ENCODE measurements at regions not wholly inside any gene's neighbourhood (a gene's known extent, or its start where the extent isn't known, plus 50 kb on each side); places are given as distances from the start of the nearest gene placed in this dataset.
"Not testable (repeated sequence)": the region's sequence is repeated elsewhere in the genome, so short reads cannot be mapped to it uniquely, and the experiment has no call there.

GRCh38 chr6:156421933-156422332 is 355.2 kb upstream of the ARID1B start:
- Histone ChIP-seq H3K36me3 (ENCODE audit: control insufficient read depth, insufficient read depth, low read length) (no peaks in the 10 kb centered on the region), H3K9me3 (ENCODE audit: control insufficient read depth, insufficient read depth, low read length) (peaks cover 2% of the 10 kb centered on the region), H3K27me3 (ENCODE audit: control insufficient read depth, insufficient read depth, low read length) (no peaks in the 10 kb centered on the region), H3K4me1 (ENCODE audit: control insufficient read depth, insufficient read depth, low read length) (no peaks in the 10 kb centered on the region), H3K4me3 (ENCODE audit: low read depth, low read length) (no peak overlapping the region), H3K27ac (ENCODE audit: low read depth, low read length) (no peak overlapping the region)
- no peak for DNase-seq (ENCODE audit: low read depth in 4 of 6, low spot score in 6 of 6)
- WGBS (ENCODE audit: insufficient coverage): 100% methylated on average over 1 of the region's 2 CpGs

- not testable (repeated sequence) for H3K9me3 ChIP-seq (ENCODE audit: control insufficient read depth, insufficient read depth, low read length); H3K27ac ChIP-seq (ENCODE audit: low read depth, low read length); H3K36me3 ChIP-seq (ENCODE audit: control insufficient read depth, insufficient read depth, low read length); H3K27me3 ChIP-seq (ENCODE audit: control insufficient read depth, insufficient read depth, low read length); H3K4me3 ChIP-seq (ENCODE audit: low read depth, low read length); H3K4me1 ChIP-seq (ENCODE audit: control insufficient read depth, insufficient read depth, low read length); DNase-seq (ENCODE audit: low read depth in 4 of 6, low spot score in 6 of 6)
- 64% methylated on average over 4 of the region's 5 CpGs for WGBS (ENCODE audit: insufficient coverage)
These were observed 355.9 kb upstream of the ARID1B start for GRCh38 chr6:156421301-156421700.

GRCh38 chr6:156420172-156420993 is 356.8 kb upstream of the ARID1B start:
- Histone ChIP-seq H3K36me3 (ENCODE audit: control insufficient read depth, insufficient read depth, low read length) (no peaks in the 10 kb centered on the region), H3K4me3 (ENCODE audit: low read depth, low read length) (no peak overlapping the region), H3K4me1 (ENCODE audit: control insufficient read depth, insufficient read depth, low read length) (no peaks in the 10 kb centered on the region), H3K27me3 (ENCODE audit: control insufficient read depth, insufficient read depth, low read length) (no peaks in the 10 kb centered on the region), H3K27ac (ENCODE audit: low read depth, low read length) (no peak overlapping the region), H3K9me3 (ENCODE audit: control insufficient read depth, insufficient read depth, low read length) (peaks cover 2% of the 10 kb centered on the region)
- no peak for DNase-seq (ENCODE audit: low read depth in 4 of 6, low spot score in 6 of 6)
- 86% methylated on average over 5 of the region's 5 CpGs for WGBS (ENCODE audit: insufficient coverage)

- H3K4me3 ChIP-seq (ENCODE audit: low read depth, low read length): no peak overlapping the region
- WGBS (ENCODE audit: insufficient coverage): no CpG with 5 or more reads among the region's 2 CpGs
- H3K9me3 ChIP-seq (ENCODE audit: control insufficient read depth, insufficient read depth, low read length): peaks cover 2% of the 10 kb centered on the region
- DNase-seq (ENCODE audit: low read depth in 4 of 6, low spot score in 6 of 6): no peak
- H3K27me3 ChIP-seq (ENCODE audit: control insufficient read depth, insufficient read depth, low read length): no peaks in the 10 kb centered on the region
- no peak overlapping the region for H3K27ac ChIP-seq (ENCODE audit: low read depth, low read length)
- H3K4me1 ChIP-seq (ENCODE audit: control insufficient read depth, insufficient read depth, low read length): no peaks in the 10 kb centered on the region
- no peaks in the 10 kb centered on the region for H3K36me3 ChIP-seq (ENCODE audit: control insufficient read depth, insufficient read depth, low read length)
These were observed 357.6 kb upstream of the ARID1B start for GRCh38 chr6:156419594-156419993.

- Histone ChIP-seq H3K9me3 (ENCODE audit: control insufficient read depth, insufficient read depth, low read length) (peaks cover 2% of the 10 kb centered on the region), H3K4me3 (ENCODE audit: low read depth, low read length) (no peak overlapping the region), H3K36me3 (ENCODE audit: control insufficient read depth, insufficient read depth, low read length) (no peaks in the 10 kb centered on the region), H3K4me1 (ENCODE audit: control insufficient read depth, insufficient read depth, low read length) (no peaks in the 10 kb centered on the region), H3K27ac (ENCODE audit: low read depth, low read length) (no peak overlapping the region), H3K27me3 (ENCODE audit: control insufficient read depth, insufficient read depth, low read length) (no peaks in the 10 kb centered on the region)
- no peak for DNase-seq (ENCODE audit: low read depth in 4 of 6, low spot score in 6 of 6)
- no CpG with 5 or more reads among the region's 1 CpG for WGBS (ENCODE audit: insufficient coverage)
These were observed 358.9 kb upstream of the ARID1B start for GRCh38 chr6:156418253-156418652.

- DNase-seq (ENCODE audit: low read depth in 4 of 6, low spot score in 6 of 6): no peak
- no peaks in the 10 kb centered on the region for H3K4me1 ChIP-seq (ENCODE audit: control insufficient read depth, insufficient read depth, low read length)
- no peaks in the 10 kb centered on the region for H3K36me3 ChIP-seq (ENCODE audit: control insufficient read depth, insufficient read depth, low read length)
- WGBS (ENCODE audit: insufficient coverage): 100% methylated on average over 1 of the region's 1 CpG
- peaks cover 8% of the 10 kb centered on the region for H3K9me3 ChIP-seq (ENCODE audit: control insufficient read depth, insufficient read depth, low read length)
- no peaks in the 10 kb centered on the region for H3K27me3 ChIP-seq (ENCODE audit: control insufficient read depth, insufficient read depth, low read length)
- no peak overlapping the region for H3K4me3 ChIP-seq (ENCODE audit: low read depth, low read length)
- no peak overlapping the region for H3K27ac ChIP-seq (ENCODE audit: low read depth, low read length)
These were observed 360.8 kb upstream of the ARID1B start for GRCh38 chr6:156416391-156416790.

GRCh38 chr6:156413154-156413553 is 364.0 kb upstream of the ARID1B start:
- peaks cover 7% of the 10 kb centered on the region for H3K9me3 ChIP-seq (ENCODE audit: control insufficient read depth, insufficient read depth, low read length)
- H3K4me1 ChIP-seq (ENCODE audit: control insufficient read depth, insufficient read depth, low read length): no peaks in the 10 kb centered on the region
- no peaks in the 10 kb centered on the region for H3K27me3 ChIP-seq (ENCODE audit: control insufficient read depth, insufficient read depth, low read length)
- no peak overlapping the region for H3K4me3 ChIP-seq (ENCODE audit: low read depth, low read length)
- no peaks in the 10 kb centered on the region for H3K36me3 ChIP-seq (ENCODE audit: control insufficient read depth, insufficient read depth, low read length)
- WGBS (ENCODE audit: insufficient coverage): no CpG with 5 or more reads among the region's 2 CpGs
- no peak overlapping the region for H3K27ac ChIP-seq (ENCODE audit: low read depth, low read length)
- no peak for DNase-seq (ENCODE audit: low read depth in 4 of 6, low spot score in 6 of 6)

- Histone ChIP-seq H3K9me3 (ENCODE audit: control insufficient read depth, insufficient read depth, low read length) (peaks cover 7% of the 10 kb centered on the region), H3K27ac (ENCODE audit: low read depth, low read length) (no peak overlapping the region), H3K27me3 (ENCODE audit: control insufficient read depth, insufficient read depth, low read length) (no peaks in the 10 kb centered on the region)
These were observed 366.5 kb upstream of the ARID1B start for GRCh38 chr6:156410649-156411048.

GRCh38 chr6:156408655-156409054 is 368.5 kb upstream of the ARID1B start:
- Histone ChIP-seq H3K27me3 (ENCODE audit: control insufficient read depth, insufficient read depth, low read length) (no peaks in the 10 kb centered on the region), H3K4me3 (ENCODE audit: low read depth, low read length) (no peak overlapping the region), H3K9me3 (ENCODE audit: control insufficient read depth, insufficient read depth, low read length) (peaks cover 7% of the 10 kb centered on the region), H3K27ac (ENCODE audit: low read depth, low read length) (no peak overlapping the region), H3K36me3 (ENCODE audit: control insufficient read depth, insufficient read depth, low read length) (no peaks in the 10 kb centered on the region), H3K4me1 (ENCODE audit: control insufficient read depth, insufficient read depth, low read length) (no peaks in the 10 kb centered on the region)
- DNase-seq (ENCODE audit: low read depth in 4 of 6, low spot score in 6 of 6): no peak
- WGBS (ENCODE audit: insufficient coverage): 100% methylated on average over 1 of the region's 3 CpGs

More at GRCh38 chr6:156410649-156411048, 366.5 kb upstream of the ARID1B start:
- Histone ChIP-seq H3K4me1 (ENCODE audit: control insufficient read depth, insufficient read depth, low read length) (no peaks in the 10 kb centered on the region), H3K4me3 (ENCODE audit: low read depth, low read length) (no peak overlapping the region), H3K36me3 (ENCODE audit: control insufficient read depth, insufficient read depth, low read length) (no peaks in the 10 kb centered on the region)
- no peak for DNase-seq (ENCODE audit: low read depth in 4 of 6, low spot score in 6 of 6)

GRCh38 chr6:156407334-156407733 is 369.8 kb upstream of the ARID1B start:
- Histone ChIP-seq H3K9me3 (ENCODE audit: control insufficient read depth, insufficient read depth, low read length) (peaks cover 6% of the 10 kb centered on the region), H3K4me3 (ENCODE audit: low read depth, low read length) (no peak overlapping the region), H3K27ac (ENCODE audit: low read depth, low read length) (no peak overlapping the region), H3K4me1 (ENCODE audit: control insufficient read depth, insufficient read depth, low read length) (no peaks in the 10 kb centered on the region), H3K27me3 (ENCODE audit: control insufficient read depth, insufficient read depth, low read length) (no peaks in the 10 kb centered on the region), H3K36me3 (ENCODE audit: control insufficient read depth, insufficient read depth, low read length) (no peaks in the 10 kb centered on the region)
- no peak for DNase-seq (ENCODE audit: low read depth in 4 of 6, low spot score in 6 of 6)
- no CpG with 5 or more reads among the region's 3 CpGs for WGBS (ENCODE audit: insufficient coverage)
